ENCODE measurements at regions not wholly inside any gene's neighbourhood (a gene's known extent, or its start where the extent isn't known, plus 50 kb on each side); places are given as distances from the start of the nearest gene placed in this dataset.
"Not testable (repeated sequence)": the region's sequence is repeated elsewhere in the genome, so short reads cannot be mapped to it uniquely, and the experiment has no call there.

DNA sequence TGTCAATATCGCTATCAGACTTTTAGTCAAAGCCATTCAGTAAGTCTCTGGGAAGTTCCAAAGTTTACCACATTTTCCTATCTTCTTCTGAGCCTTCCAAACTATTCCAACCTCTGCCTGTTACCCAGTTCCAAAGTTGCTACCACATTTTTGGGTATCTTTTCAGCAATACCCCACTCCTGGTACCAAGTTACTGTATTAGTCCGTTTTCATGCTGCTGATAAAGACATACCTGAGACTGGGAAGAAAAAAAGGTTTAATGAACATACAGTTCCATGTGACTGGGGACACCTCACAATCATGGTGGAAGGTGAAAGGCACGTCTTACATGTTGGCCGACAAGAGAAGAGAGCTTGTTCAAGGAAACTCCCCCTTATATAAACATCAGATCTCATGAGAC lies 307.2 kb downstream of the OXSM start:
- TF ChIP-seq, protein P1, sequence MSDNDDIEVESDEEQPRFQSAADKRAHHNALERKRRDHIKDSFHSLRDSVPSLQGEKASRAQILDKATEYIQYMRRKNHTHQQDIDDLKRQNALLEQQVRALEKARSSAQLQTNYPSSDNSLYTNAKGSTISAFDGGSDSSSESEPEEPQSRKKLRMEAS (IDR thresholded peaks at IDR 0.05), result not testable (repeated sequence)
- not testable (repeated sequence) for TF ChIP-seq KDM5A (IDR thresholded peaks at IDR 0.05; ENCODE audit: low read length); EZH2 (IDR thresholded peaks at IDR 0.05; ENCODE audit: low read depth, low read length, severe bottlenecking); YY1 (IDR thresholded peaks at IDR 0.05; ENCODE audit: low read depth, low read length); CTCF (IDR thresholded peaks at IDR 0.05; ENCODE audit: control extremely low read depth in 1 of 3, insufficient read depth in 1 of 3, low read depth in 1 of 3, low read length in 3 of 3); POLR2A (IDR thresholded peaks at IDR 0.05; ENCODE audit: control extremely low read depth in 1 of 2, low read depth in 2 of 2, low read length in 2 of 2); EP300 (IDR thresholded peaks at IDR 0.05; ENCODE audit: borderline replicate concordance in 1 of 2, low read depth in 2 of 2, low read length in 2 of 2); NRF1 (IDR thresholded peaks at IDR 0.05; ENCODE audit: low read depth, low read length); SP1 (IDR thresholded peaks at IDR 0.05; ENCODE audit: low read depth, low read length); POLR2AphosphoS5 (IDR thresholded peaks at IDR 0.05; ENCODE audit: low read depth, low read length); RFX5 (IDR thresholded peaks at IDR 0.05; ENCODE audit: borderline replicate concordance, low read depth, low read length); CREB1 (IDR thresholded peaks at IDR 0.05)
- TF ChIP-seq, protein P2, sequence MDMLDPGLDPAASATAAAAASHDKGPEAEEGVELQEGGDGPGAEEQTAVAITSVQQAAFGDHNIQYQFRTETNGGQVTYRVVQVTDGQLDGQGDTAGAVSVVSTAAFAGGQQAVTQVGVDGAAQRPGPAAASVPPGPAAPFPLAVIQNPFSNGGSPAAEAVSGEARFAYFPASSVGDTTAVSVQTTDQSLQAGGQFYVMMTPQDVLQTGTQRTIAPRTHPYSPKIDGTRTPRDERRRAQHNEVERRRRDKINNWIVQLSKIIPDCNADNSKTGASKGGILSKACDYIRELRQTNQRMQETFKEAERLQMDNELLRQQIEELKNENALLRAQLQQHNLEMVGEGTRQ (IDR thresholded peaks at IDR 0.05; ENCODE audit: low read length), result not testable (repeated sequence)
- TF ChIP-seq, protein P3, sequence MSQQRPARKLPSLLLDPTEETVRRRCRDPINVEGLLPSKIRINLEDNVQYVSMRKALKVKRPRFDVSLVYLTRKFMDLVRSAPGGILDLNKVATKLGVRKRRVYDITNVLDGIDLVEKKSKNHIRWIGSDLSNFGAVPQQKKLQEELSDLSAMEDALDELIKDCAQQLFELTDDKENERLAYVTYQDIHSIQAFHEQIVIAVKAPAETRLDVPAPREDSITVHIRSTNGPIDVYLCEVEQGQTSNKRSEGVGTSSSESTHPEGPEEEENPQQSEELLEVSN (IDR thresholded peaks at IDR 0.05), result not testable (repeated sequence)
